HEK293T (cell line): ENCODE measurements at regions not wholly inside any gene's neighbourhood (a gene's known extent, or its start where the extent isn't known, plus 50 kb on each side); places are given as distances from the start of the nearest gene placed in this dataset.
"Not testable (repeated sequence)": the region's sequence is repeated elsewhere in the genome, so short reads cannot be mapped to it uniquely, and the experiment has no call there.

ENCODE experiments used
- CTCF ChIA-PET: fragments of 350-600 bp; formaldehyde crosslinking; extraction: SDS; loops from one replicate; lab custom pipeline; 2021; ENCODE audit warnings: antibody characterized with exemption, inconsistent platforms; lab: Yijun Ruan, JAX
- POLR2A ChIA-PET: fragments of 350-600 bp; formaldehyde crosslinking; extraction: SDS; loops from one replicate; lab custom pipeline; 2020; ENCODE audit warnings: antibody characterized with exemption, inconsistent platforms; lab: Yijun Ruan, JAX
- DNase-seq: peaks from one replicate; pipeline ENCODE4 v3.0.0; 2012; ENCODE audit warnings: mixed read lengths; ENCODE audit errors: extremely low spot score
- ARNT ChIP-seq: fragments of 450-650 bp; IDR thresholded peaks from 2 replicates; pipeline ENCODE4 v1.6.1; 2017; ENCODE audit warnings: mild to moderate bottlenecking
- BHLHE40 ChIP-seq: fragments of 450-650 bp; IDR thresholded peaks from 2 replicates; pipeline ENCODE4 v1.6.1; 2016; ENCODE audit warnings: mild to moderate bottlenecking, moderate library complexity, borderline replicate concordance
- CTBP1 ChIP-seq: fragments of 450-650 bp; IDR thresholded peaks from 2 replicates; pipeline ENCODE4 v1.6.1; 2016; ENCODE audit warnings: borderline replicate concordance
- ELF4 ChIP-seq: fragments of 450-650 bp; IDR thresholded peaks from 2 replicates; pipeline ENCODE4 v1.6.1; 2017; ENCODE audit warnings: antibody characterized with exemption
- FOXA1 ChIP-seq: fragments of 450-650 bp; IDR thresholded peaks from 2 replicates; pipeline ENCODE4 v1.6.1; 2016; ENCODE audit warnings: mild to moderate bottlenecking
- FOXK2 ChIP-seq: fragments of 450-650 bp; IDR thresholded peaks from 2 replicates; pipeline ENCODE4 v1.6.1; 2016; ENCODE audit warnings: mild to moderate bottlenecking
- FOXM1 ChIP-seq: fragments of 450-650 bp; IDR thresholded peaks from 2 replicates; pipeline ENCODE4 v1.6.1; 2017; ENCODE audit warnings: mild to moderate bottlenecking, borderline replicate concordance
- HDGF ChIP-seq: fragments of 450-650 bp; IDR thresholded peaks from 2 replicates; pipeline ENCODE4 v1.6.1; 2017; ENCODE audit warnings: antibody characterized with exemption, borderline replicate concordance
- L3MBTL2 ChIP-seq: fragments of 450-650 bp; conservative IDR thresholded peaks from 2 replicates; pipeline ENCODE4 v1.6.1; 2016; ENCODE audit warnings: mild to moderate bottlenecking
- LEF1 ChIP-seq: fragments of 450-650 bp; IDR thresholded peaks from 2 replicates; pipeline ENCODE4 v1.6.1; 2017; ENCODE audit warnings: mild to moderate bottlenecking, borderline replicate concordance
- NFRKB ChIP-seq: fragments of 450-650 bp; IDR thresholded peaks from 2 replicates; pipeline ENCODE4 v1.6.1; 2016; ENCODE audit warnings: mild to moderate bottlenecking, moderate library complexity
- SP1 ChIP-seq: fragments of 450-650 bp; IDR thresholded peaks from 2 replicates; pipeline ENCODE4 v1.6.1; 2017
- SUZ12 ChIP-seq: fragments of 450-650 bp; IDR thresholded peaks from 2 replicates; pipeline ENCODE4 v1.6.1; 2016; ENCODE audit warnings: mild to moderate bottlenecking
- TARDBP ChIP-seq: fragments of 450-650 bp; IDR thresholded peaks from 2 replicates; pipeline ENCODE4 v1.6.1; 2016
- ZNF384 ChIP-seq: fragments of 450-650 bp; IDR thresholded peaks from 2 replicates; pipeline ENCODE4 v1.6.1; 2016
- TF ChIP-seq, protein P1 (sequence below): fragments of 450-650 bp; IDR thresholded peaks from 2 replicates; pipeline ENCODE4 v1.6.1; 2016

DNA sequence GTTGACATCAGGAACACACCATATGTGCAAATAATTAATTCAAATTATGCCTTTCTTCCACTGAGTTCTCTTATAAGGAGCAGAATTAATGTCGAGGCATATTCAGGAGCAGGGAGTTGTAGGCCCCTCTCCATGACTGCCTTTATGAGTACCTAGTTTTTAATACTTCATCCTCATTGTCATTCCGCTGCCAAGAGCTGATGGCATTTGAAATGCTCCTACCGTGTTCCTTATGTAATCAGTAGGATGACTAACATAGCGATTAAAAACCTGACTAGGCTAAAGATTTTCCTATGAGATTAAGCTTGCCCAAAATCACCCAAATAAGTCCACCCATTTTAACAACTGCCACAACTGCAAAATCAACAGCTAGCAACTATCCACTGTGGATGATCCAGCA is 220.6 kb downstream of the DHX15 start:
- TF ChIP-seq NFRKB (no peak), FOXA1 (no peak)
- CTCF ChIA-PET, result no interaction called here
- DNase-seq, result no peak
- POLR2A ChIA-PET, result no interaction called here

DNA sequence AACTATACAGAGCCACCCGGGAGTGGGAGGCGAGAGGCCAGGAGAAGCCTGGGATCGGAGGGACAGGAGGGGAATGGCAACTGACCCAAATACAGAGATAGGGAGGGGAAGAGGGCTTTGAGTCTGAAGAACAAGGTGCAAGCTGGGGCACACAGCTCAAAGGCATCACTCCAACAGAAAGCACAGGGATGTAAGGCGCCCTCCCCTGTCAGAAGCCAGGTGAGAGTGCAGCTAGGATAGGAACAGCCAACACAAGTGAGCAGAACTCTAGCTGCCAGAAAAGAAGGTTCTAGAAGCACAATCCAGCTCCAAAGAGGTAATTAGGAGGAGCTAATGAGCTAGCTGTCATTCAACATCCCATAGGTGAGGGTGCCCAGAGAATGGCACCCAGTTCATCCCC is 232.2 kb downstream of the DHX15 start:
- ChIA-PET CTCF (no interaction called here), POLR2A (no interaction called here)
- TF ChIP-seq FOXM1, result no peak
- no peak for TF ChIP-seq FOXA1
- TF ChIP-seq SUZ12, result no peak
- TF ChIP-seq ZNF384, result no peak
- DNase-seq, result no peak

DNA sequence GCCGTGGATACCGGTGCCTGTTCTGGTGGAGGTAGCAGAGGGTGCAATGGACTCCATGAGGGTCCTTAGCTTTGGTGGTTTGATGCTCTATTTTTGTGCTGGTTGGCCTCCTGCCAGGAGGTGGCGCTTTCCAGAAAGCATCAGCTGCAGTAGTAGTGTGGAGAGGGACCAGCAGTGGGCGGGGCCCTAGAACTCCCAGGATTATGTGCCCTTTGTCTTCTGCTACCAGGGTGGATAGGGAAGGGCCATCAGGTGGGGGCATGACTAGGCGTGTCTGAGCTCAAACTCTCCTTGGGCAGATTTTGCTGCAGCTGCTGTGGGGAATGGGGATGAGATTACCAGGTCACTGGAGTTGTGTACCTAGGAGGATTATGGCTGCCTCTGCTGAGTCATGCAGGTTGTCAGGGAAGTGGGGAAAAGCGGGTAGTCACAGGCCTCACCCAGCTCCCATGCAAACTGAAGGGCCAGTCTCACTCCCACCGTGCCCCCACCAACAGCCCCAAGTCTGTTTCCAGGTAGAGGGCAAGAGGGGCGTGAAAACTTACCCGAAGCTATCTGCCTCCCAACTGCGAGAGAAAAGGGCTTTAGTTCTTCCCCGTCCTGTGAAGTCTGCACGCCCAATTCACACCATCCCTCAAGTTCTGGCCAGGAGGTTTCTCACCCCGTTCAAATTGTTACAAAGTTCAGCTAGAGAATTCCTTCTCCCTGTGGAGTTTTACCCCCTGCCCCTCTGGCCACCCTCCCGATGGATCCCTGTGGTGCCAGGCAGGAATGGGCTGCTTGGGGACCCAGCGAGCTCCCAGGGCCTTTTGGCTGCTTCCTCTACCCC is 235.0 kb downstream of the DHX15 start:
- DNase-seq, POLR2A ChIA-PET: not testable (repeated sequence)
- CTCF ChIA-PET, result interaction anchor here (0.7 kb wide), 1 partner anchor 101 kb away, joined by 3 read pairs; no protein-coding TSS in a partner anchor

DNA sequence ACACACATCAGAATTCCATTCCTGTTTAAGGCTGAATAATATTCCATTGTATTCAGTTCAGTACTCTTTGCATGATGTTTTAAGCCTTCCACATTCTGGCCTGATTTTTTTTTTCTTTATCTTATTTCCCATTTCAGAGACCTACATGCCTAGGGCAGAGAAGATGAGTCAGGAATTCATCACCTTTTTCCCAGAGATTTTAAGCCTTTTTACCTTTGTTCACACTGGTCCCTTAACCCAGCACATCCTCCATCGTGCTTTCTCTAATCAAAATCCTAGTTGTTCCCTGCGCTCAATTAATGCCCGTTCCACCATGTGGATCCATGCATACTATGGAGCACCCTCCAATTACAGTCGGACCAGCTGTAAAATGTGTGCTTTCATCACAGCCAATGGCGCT is 245.1 kb downstream of the DHX15 start:
- CTCF ChIA-PET, result no interaction called here
- DNase-seq, result no peak
- POLR2A ChIA-PET, result no interaction called here
- TF ChIP-seq FOXM1 (no peak), LEF1 (no peak), HDGF (no peak), BHLHE40 (no peak), CTBP1 (no peak)

DNA sequence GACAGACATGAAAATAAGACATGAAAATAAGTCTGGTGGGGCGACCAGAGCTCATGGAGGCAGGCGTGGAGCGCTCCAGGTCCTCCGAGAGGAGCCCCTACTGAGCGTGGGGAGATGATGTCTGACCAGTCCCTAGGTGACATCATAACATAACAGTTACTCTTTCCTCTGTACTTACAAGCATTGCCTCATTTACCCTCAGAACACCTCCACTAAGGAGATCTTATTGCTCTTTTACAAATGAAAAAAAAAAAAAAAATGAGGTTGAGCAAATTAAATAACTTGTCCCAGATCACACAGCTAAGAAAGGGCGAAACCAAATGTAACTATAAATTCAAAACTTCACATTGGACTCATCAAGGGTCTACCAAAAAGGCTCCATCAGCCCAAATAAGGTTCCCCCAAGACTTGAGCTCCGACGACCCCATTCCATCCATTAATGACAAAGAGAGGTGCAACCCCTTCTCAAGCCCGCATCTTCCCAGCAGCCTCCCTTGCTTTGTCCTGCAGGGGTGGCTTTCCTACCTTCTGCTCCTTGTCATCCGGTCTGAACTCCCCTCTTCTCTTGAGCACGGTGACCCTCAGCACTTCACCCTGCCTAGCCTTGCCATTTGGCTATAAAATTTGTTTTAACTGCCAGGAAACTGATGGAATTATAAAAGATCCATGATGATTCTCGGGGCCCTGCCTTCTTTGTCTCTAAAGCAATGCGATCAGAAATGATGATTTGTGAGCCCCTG is 246.7 kb downstream of the DHX15 start:
- TF ChIP-seq ZNF384, result no peak
- no peak for TF ChIP-seq LEF1
- no peak for TF ChIP-seq BHLHE40
- TF ChIP-seq FOXM1, result no peak
- TF ChIP-seq HDGF, result no peak
- TF ChIP-seq FOXA1, result no peak
- no peak for TF ChIP-seq ELF4
- TF ChIP-seq ARNT, result no peak
- no peak for TF ChIP-seq FOXK2
- POLR2A ChIA-PET, result no interaction called here
- CTCF ChIA-PET, result no interaction called here
- DNase-seq, result no peak

DNA sequence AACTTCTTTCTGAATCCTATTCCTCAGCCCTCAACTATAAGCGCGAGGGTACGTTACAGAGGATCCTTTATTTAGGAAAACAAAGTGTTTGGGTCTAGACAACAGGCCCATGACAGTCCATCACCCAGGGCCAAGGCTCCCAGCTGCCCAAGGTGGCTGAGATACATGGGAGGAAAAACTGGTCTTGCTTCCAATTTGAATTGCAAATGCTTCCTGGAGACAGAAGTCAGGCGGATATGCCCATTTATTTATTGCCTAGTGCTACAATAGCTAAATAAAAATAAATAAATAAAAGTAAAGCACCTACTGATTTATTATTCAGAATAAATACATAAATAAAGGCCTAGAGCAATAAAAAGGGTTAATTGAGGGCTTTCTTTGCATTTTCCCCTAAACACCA is 248.7 kb downstream of the DHX15 start:
- ChIA-PET POLR2A (no interaction called here), CTCF (no interaction called here)
- DNase-seq, result no peak
- TF ChIP-seq ARNT (no peak), TARDBP (no peak), FOXM1 (no peak), CTBP1 (no peak), SUZ12 (no peak), SP1 (no peak), L3MBTL2 (no peak), ELF4 (no peak), FOXK2 (no peak), NFRKB (no peak), BHLHE40 (no peak), HDGF (no peak), LEF1 (no peak)
- TF ChIP-seq, protein P1, sequence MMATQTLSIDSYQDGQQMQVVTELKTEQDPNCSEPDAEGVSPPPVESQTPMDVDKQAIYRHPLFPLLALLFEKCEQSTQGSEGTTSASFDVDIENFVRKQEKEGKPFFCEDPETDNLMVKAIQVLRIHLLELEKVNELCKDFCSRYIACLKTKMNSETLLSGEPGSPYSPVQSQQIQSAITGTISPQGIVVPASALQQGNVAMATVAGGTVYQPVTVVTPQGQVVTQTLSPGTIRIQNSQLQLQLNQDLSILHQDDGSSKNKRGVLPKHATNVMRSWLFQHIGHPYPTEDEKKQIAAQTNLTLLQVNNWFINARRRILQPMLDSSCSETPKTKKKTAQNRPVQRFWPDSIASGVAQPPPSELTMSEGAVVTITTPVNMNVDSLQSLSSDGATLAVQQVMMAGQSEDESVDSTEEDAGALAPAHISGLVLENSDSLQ, result no peak

DNA sequence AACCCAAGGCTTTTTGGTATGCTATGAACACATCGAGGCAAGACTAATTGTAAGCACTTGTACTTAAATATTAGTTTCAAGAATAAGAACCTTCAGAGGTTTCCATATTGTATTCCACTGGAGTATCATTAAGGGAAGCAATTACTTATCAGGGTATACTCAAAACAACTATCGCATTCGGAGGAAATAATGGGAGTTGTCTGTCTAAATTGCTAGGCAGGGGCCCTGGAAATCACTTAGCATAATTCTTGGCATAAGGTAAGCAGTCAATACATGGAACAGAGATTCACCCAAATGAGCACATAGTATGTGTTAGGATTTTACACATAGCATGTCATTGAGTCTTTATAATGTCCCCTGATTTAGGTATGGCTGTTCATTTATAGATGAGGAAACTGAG is 249.4 kb downstream of the DHX15 start:
- POLR2A ChIA-PET, result no interaction called here
- TF ChIP-seq LEF1 (no peak), FOXA1 (no peak), ELF4 (no peak), CTBP1 (no peak), HDGF (no peak), FOXM1 (no peak), ZNF384 (no peak), ARNT (no peak)
- TF ChIP-seq, protein P1, result no peak
- DNase-seq, result no peak
- CTCF ChIA-PET, result no interaction called here
